Stimulated activated naive CD4-positive, alpha-beta T cell treated with Interleukin-2 at 50 U/mL for 16 hours (primary cell): ENCODE measurements at regions not wholly inside any gene's neighbourhood (a gene's known extent, or its start where the extent isn't known, plus 50 kb on each side); places are given as distances from the start of the nearest gene placed in this dataset.
"Not testable (repeated sequence)": the region's sequence is repeated elsewhere in the genome, so short reads cannot be mapped to it uniquely, and the experiment has no call there.

Experiments
- DNase-seq: peaks from one replicate; lab custom pipeline; 2025; lab: John Stamatoyannopoulos, UW

DNA sequence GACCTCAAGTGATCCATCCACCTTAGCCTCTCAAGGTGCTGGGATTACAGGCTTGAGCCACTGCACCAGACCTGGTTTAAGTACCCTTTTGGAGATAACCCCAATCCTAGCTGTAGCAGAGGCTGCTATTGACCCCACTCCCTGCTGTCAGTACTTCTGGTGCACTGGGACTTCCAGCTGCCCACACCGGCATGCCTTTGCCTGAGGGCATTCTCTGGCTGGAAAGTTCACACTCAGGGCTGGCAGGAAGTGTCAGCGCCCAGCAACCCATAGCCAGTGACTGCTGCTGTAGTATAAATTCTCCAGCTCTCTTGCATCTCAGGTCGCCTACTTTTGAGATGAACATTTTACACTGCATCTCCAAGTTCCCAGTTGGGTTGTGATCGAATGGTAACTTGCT, 75.3 kb downstream of the UTRN start:
- no peak for DNase-seq

DNA sequence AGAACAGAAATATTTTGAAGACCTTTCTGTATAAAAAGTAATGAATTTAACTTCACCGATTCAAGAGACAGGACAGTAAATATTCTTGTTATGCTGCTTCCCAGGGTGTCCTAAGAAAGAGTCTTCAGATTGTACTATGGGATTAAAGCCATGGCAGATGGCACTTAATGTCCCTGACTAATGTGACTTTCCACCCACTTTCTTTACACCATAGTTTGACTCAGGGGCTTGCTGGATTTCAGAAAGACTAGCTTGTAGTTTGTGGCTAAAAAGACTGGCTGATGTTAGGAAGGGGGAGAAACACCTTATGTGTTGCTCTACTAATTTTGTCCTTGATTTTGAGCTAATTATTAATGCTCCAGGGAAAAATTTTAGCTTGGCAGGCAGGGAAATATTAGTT, 75.9 kb downstream of the UTRN start:
- no peak for DNase-seq

DNA sequence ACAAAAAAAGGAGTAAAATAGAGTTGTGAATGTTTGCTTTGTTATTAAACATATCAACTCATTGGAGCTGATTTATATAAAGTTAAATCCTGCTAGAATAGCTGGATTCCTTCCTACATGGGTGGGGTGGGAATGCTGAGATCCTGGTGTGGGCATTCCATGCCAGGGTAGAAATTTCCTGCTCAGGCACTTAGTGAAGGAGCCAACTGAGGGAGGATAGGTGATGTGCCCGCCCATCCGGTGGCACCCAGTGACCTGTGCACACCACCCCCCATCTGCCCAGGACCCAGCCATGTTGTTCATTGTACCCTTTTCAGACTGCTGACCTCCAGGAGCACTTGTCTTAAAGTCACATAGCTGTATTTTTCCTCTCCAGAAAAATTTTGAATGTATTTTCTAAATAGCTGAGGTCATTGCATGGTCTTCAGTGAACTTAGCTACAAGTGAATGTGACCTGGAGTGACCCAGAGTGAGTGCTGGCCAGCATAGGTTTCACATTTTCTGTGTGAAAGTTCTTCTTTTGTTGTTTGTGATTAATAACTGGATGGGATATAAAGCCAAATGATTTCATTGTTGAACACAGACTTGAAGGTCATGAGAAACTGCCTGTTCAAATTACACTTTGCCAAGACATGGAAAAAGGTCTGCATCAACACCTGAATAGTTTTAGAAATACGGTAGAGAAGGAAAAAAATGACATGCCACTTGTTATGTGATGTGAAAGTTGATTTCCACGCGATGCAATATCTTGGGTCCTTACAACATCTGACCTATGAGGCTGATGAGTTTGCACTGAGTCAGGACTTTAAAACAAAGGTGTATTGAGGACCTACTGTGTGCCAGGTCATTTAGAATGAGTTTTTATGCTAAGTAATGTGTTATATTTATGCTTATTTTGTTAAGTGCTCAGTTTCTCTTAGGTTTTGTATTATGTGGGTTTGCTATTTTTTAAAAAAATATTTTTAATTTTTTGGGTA, 77.2 kb downstream of the UTRN start:
- no peak for DNase-seq

DNA sequence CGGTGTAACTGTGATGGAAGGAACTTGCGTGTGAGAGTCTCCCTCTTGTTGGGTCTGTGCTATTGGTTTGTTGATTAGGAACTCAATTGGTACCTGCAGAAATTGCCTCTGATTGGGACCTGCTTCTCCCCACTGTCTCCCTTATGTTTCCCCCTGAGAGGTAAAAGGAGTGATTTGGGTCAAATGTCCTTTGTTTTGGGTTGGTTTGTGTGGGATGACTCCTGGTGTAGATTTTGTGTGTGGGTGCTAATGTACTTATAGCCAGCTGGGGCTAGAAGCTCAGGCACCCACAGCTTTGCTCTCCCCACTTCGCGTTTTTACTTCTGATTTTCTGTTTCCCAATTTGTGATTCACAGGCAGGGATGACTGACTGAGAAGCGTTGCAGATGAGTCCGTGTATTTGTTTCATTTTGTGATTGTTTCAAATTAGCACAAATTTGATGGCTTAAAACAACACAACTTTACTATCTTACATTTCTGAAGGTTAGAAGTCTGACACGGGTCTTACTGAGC, 79.1 kb downstream of the UTRN start:
- no peak for DNase-seq

DNA sequence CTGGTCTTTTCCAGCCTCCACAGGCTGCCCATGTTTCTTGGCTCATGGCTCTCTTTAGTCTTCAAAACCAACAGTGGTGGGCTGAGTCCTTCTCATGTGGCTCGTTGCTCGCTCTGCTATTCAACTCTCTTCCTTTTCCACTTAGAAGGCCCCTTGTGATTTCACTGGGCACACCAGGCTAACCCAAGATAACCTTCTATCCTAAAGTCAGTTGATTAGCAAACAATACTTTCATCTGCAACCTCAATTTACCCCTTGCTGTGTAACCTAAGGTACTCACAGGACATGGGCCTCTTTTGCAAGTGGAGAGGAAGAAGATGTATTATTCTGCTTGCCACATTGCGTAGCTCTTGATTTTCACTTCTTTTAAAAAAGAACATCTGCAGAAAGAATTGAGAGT, 79.6 kb downstream of the UTRN start:
- no peak for DNase-seq

DNA sequence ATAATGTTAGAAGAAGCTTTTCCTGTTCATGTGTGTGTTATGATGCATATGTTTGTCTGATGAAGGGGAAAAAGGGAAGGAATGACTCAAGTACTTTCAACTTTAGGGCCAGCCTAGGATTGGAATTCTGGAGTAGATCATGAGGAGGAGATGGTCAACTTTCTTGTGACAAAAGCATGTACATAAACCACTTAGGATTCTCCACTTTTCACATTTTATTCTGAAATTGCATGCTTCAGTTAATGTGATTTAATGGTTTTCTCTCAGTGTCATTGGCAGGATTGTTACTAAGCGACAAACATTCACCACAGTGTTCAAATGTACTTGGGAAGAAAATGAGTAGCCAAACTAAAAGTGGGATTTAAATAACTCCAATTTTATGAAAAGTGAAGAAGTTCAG, 80.1 kb downstream of the UTRN start:
- DNase-seq, result no peak

GRCh38 chr6:144369696-144370095, 84.6 kb downstream of the UTRN start:
- not testable (repeated sequence) for DNase-seq

GRCh38 chr6:144372116-144372515, 87.0 kb downstream of the UTRN start:
- no peak for DNase-seq

- DNase-seq, result no peak
Observed at GRCh38 chr6:144372611-144373594, 87.8 kb downstream of the UTRN start.

DNA sequence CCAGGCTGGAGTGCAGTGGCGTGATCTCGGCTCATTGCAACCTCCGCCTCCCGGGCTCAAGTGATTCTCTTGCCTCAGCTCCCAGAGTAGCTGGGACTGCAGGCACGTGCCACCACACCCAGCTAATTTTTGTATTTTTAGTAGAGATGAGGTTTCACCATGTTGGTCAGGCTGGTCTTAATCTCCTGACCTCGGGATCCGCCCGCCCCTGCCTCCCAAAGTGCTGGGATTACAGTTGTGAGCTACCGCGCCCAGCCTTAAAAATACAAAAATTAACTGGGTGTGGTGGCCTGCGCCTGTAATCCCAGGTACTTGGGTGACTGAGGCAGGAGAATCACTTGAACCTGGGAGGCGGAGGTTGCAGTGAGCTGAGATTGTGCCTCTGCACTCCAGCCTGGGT, 89.4 kb downstream of the UTRN start:
- DNase-seq, result not testable (repeated sequence)

- no peak for DNase-seq
Observed at GRCh38 chr6:144377586-144378210, 92.6 kb downstream of the UTRN start.

DNA sequence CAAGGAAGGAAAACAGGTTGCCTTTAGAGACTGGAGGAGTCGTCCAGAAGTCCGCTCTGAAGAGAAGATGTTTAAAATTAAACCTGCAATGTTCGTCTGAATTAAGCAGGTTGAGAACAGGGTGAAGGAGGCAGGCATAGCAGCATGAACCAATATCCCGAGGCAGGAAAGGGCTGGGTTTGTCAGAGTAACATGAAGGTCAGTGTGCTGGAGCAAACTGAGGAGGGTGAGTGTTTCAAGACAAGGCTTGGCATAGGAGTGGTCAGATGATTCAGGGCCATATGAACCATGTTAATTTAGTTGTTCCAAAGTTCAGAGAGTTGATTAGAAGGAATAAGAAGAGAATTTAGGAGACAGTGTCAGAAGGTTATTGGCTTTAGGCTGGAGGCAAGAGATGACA, 93.3 kb downstream of the UTRN start:
- DNase-seq, result no peak

DNA sequence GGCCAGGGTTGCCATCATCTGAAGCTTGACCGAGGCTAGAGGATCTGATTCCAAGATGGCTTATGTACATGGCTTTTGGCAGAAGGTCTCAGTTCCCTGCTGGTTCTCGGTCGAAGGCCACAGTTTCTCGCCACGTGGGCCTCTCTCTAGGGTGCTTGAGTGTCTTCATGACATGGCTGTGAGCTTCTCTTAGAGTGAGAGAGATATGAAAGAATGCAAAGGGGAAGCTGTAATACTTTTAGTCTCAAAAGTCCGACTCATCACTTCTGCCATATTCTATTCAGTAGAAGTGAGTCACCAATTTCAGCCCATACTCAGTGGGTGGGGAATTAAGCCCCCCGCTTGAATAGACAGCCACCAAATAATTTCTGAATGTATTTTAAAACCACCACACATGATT, 94.2 kb downstream of the UTRN start:
- no peak for DNase-seq

DNA sequence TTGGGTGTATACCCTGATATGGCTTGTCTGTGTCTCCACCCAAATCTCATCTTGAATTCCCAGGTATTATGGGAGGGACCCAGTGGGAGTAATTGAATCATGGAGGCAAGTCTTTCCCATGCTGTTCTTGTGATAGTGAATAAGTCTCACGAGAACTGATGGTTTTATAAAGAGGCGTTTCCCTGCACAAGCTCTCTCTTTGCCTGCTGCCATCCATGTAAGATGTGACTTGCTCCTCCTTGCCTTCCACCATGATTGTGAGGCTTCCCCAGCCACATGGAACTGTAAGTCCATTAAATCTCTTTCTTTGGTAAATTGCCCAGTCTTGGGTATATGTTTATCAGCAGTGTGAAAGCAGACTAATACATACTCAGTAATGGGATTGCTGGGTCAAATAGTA, 96.4 kb downstream of the UTRN start:
- not testable (repeated sequence) for DNase-seq

GRCh38 chr6:144383336-144383735, 98.2 kb downstream of the UTRN start:
- no peak for DNase-seq

DNA sequence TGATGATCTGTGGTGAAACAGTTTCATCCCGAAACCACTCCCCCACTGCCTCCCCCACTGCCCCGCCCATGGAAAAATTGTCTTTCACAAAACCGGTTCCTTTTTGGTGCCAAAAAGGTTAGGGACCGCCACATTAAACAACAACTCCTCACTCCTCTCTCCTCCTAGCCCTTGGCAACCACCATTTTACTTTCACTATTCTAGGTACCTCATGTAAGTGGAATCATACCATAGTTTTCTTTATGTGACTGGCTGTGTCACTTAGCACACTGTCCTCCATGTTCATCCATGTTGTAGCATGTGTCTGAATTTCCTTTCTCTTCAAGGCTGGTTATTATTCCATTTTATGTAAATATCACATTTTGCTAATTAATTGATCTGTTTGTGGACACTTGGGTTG, 99.3 kb downstream of the UTRN start:
- DNase-seq, result no peak

DNA sequence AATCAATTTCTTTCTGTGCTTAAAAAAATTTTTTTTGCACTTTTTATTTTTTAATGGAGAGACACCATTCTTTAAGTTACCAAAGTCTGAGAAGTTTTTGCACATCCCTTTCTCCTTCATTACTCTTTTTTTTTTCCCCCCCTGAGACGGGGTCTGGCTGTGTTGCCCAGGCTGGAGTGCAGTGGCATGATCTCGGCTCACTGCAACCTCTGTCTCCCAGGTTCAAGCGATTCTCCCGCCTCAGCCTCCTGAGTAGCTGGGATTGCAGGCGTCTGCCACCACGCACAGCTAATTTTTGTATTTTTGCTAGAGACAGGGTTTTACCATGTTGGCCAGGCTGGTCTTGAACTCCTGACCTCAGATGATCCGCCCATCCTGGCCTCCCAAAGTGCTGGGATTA, 104.3 kb downstream of the UTRN start:
- DNase-seq, result not testable (repeated sequence)

- DNase-seq, result no peak
Observed at GRCh38 chr6:144390202-144390601, 105.1 kb downstream of the UTRN start.

DNA sequence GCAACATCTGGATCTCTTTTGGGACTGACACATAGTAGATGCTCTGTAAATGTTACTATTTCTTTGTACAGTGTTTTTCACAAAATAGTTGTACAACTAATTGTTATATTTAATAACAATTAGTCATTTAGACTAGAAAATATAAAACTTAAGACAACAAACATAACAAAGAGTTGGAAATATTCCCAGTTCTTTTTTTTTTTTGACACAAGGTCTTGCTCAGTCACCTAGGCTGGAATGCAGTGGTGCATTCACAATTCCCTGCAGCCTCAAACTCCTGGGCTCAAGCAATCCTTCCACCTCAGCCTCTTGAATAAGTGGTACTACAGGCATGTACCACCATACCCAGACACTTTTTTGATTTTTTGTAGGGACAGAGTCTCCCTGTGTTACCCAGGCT, 105.8 kb downstream of the UTRN start:
- no peak for DNase-seq

DNA sequence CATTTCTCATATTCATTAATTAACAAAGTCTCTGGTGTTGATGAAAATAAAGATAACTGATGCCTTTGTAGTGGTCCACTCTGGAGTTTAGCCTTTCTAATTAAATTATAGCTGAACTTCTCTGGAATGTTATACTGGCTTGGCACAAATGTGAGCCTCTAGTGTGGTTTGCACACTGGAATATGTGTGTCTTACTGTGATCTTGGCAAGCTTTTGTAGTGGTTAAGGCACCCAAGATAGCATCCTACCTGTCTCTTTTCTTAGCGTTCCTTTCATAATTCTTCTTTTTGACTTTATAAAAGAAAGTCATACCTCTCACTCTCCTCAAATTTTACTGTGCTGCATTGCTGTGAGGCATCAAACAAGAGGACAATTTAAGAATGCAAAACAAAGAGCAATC, 107.4 kb downstream of the UTRN start:
- no peak for DNase-seq

- DNase-seq, result no peak
Observed at GRCh38 chr6:144394210-144394609, 109.1 kb downstream of the UTRN start.

GRCh38 chr6:144395014-144395413, 109.9 kb downstream of the UTRN start:
- DNase-seq, result no peak
